Sigmoid colon (tissue), 6 donors: ENCODE measurements at regions not wholly inside any gene's neighbourhood (a gene's known extent, or its start where the extent isn't known, plus 50 kb on each side); places are given as distances from the start of the nearest gene placed in this dataset.

Experiments used
- DNase-seq: peaks from one replicate; pipeline ENCODE4 v3.0.0-alpha.2; 2019
- H3K27ac ChIP-seq, 4 donors: fragments of 200-600 bp; sonication (generic); one replicate each; pipeline ENCODE4 v1.5.1; 2016 to 2019; ENCODE audit warnings: mild to moderate bottlenecking in 1 of 4
- H3K27me3 ChIP-seq, 3 donors: fragments of 200-600 bp; sonication (generic); one replicate each; pipeline ENCODE4 v1.5.1; 2019; ENCODE audit warnings: mild to moderate bottlenecking in 1 of 3
- H3K36me3 ChIP-seq, 4 donors: fragments of 200-600 bp; sonication (generic); one replicate each; pipeline ENCODE4 v1.5.1; 2016 to 2019
- H3K4me1 ChIP-seq, 4 donors: fragments of 200-600 bp; sonication (generic); one replicate each; pipeline ENCODE4 v1.5.1; 2017 to 2019
- H3K4me3 ChIP-seq, 4 donors: fragments of 200-600 bp; sonication (generic); one replicate each; pipeline ENCODE4 v1.5.1; 2017 to 2019; ENCODE audit warnings: mild to moderate bottlenecking in 2 of 4, moderate library complexity in 1 of 4
- H3K9me3 ChIP-seq, 4 donors: fragments of 200-600 bp in 3 of 4; sonication (generic) in 3 of 4; one replicate each; pipeline versions ENCODE4 v1.5.1 to v1.6.1; 2013 to 2019
- EP300 ChIP-seq, 4 donors: sonication (generic); formaldehyde crosslinking; IDR thresholded peaks; one replicate each; pipeline ENCODE4 v1.6.1; 2017; ENCODE audit warnings: antibody characterized with exemption in 4 of 4
- POLR2A ChIP-seq, 2 donors: fragments of 450-650 bp; IDR thresholded peaks; one replicate each; pipeline ENCODE4 v1.6.1; 2016; ENCODE audit warnings: antibody characterized with exemption in 2 of 2, mild to moderate bottlenecking in 2 of 2, moderate library complexity in 2 of 2
- POLR2AphosphoS5 ChIP-seq, 4 donors: sonication (generic); formaldehyde crosslinking; IDR thresholded peaks; one replicate each; pipeline ENCODE4 v1.6.1; 2017; ENCODE audit warnings: antibody characterized with exemption in 4 of 4
- WGBS, 2 donors: extraction: QIAGEN DNeasy Blood & Tissue Kit; methylation state at CpG; one replicate each; pipeline ENCODE4 v1.1.7; 2013; 5-methylcytosine and 5-hydroxymethylcytosine counted together
- intact Hi-C: fragments of 100-400 bp; cut with DNase I; formaldehyde crosslinking; loops from one replicate; pipeline ENCODE4 v1.15.1; 2023
- TF ChIP-seq, protein P1 (sequence below), 4 experiments: fragments of 450-650 bp in 3 of 4; fragments of 200-600 bp in 1 of 4; IDR thresholded peaks; one replicate each; pipeline ENCODE4 v1.5.1; 2016 to 2019; ENCODE audit warnings: antibody characterized with exemption in 4 of 4, mild to moderate bottlenecking in 3 of 4, moderate library complexity in 2 of 4
- donor health status: healthy with polysubstance abuse.
- donor health status: healthy.

DNA sequence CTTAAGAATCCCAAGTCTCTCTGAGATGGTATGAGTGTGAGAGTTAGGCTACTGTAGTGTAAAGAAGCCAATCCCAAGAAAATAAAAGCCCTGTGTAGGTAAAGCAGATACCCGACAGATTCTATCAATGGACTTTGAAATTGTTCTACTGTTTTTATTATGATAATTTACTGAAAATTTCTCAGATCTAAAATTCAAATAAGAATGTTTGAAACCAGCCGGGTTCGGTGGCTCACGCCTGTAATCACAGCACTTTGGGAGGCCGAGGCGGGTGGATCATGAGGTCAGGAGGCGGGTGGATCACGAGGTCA is 208.3 kb upstream of the SPRED2 start:
- 58 to 84% methylated on average over 8 of the region's 8 CpGs for WGBS, 2 donors
- intact Hi-C loops, result loop anchor here (1.0 kb wide), 1 partner anchor 789 kb away; no protein-coding TSS in a partner anchor
- no peak for DNase-seq
- TF ChIP-seq POLR2A (IDR thresholded peaks at IDR 0.05) (no peak), POLR2AphosphoS5 (IDR thresholded peaks at IDR 0.05) (no peak), EP300 (IDR thresholded peaks at IDR 0.05) (no peak)
- TF ChIP-seq, protein P1, sequence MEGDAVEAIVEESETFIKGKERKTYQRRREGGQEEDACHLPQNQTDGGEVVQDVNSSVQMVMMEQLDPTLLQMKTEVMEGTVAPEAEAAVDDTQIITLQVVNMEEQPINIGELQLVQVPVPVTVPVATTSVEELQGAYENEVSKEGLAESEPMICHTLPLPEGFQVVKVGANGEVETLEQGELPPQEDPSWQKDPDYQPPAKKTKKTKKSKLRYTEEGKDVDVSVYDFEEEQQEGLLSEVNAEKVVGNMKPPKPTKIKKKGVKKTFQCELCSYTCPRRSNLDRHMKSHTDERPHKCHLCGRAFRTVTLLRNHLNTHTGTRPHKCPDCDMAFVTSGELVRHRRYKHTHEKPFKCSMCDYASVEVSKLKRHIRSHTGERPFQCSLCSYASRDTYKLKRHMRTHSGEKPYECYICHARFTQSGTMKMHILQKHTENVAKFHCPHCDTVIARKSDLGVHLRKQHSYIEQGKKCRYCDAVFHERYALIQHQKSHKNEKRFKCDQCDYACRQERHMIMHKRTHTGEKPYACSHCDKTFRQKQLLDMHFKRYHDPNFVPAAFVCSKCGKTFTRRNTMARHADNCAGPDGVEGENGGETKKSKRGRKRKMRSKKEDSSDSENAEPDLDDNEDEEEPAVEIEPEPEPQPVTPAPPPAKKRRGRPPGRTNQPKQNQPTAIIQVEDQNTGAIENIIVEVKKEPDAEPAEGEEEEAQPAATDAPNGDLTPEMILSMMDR (IDR thresholded peaks at IDR 0.05), result no peak
- H3K27me3 ChIP-seq, result no peaks in the 10 kb centered on the region
- H3K36me3 ChIP-seq, result no peaks in the 10 kb centered on the region
- no peak overlapping the region for H3K4me3 ChIP-seq
- peaks cover 0 to 43% (median 30%) of the 10 kb centered on the region in 4 donors for H3K4me1 ChIP-seq
- H3K27ac ChIP-seq, result peak overlapping the region in 1 of 4 donors; percentile 79
- H3K9me3 ChIP-seq, result no peaks in the 10 kb centered on the region

DNA sequence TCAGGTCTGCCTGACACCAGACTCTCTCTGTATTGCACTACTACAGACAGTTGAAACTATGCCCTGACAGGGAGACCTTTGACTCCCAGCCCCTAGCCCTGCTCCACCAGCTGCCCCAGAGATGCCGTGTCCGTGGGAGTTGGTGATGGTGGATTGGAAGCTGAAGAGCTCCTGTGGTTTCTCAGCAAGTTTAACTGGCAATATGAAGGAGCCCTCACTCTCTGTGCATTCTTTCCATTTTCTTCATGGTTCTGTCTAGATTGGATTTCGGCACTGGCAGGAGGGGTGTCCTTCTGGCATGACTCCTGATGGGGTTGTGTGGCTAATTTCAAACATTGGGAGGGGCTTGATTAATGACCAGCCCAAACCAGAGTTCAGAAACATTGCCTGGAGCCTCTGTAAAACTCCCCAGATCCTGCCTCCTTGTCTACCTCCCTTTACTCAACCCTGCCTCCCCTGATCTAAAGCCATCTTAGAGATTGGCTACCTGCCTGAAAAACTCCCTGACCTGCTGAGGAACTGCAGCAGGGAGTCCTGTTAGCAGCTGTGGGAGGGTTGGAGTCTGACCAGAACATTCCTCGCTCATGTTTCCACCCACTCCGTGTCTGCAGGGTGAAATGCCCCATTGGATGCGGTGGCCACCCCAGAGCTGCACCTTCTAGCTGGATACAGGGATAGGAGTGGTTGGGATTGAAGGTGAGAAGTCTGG is 206.9 kb upstream of the SPRED2 start:
- peak; percentile 67 for DNase-seq
- no peaks in the 10 kb centered on the region for H3K9me3 ChIP-seq
- TF ChIP-seq POLR2AphosphoS5 (IDR thresholded peaks at IDR 0.05), result peak in 1 of 4 donors; percentile 42
- no peak for TF ChIP-seq EP300 (IDR thresholded peaks at IDR 0.05)
- 61 to 77% methylated on average over 6 of the region's 6 CpGs for WGBS, 2 donors
- peaks cover 0 to 43% (median 30%) of the 10 kb centered on the region in 4 donors for H3K4me1 ChIP-seq
- H3K27ac ChIP-seq, result peak overlapping the region in 3 of 4 donors; percentile 48 to 79 (median 72)
- no peaks in the 10 kb centered on the region for H3K36me3 ChIP-seq
- H3K27me3 ChIP-seq, result no peaks in the 10 kb centered on the region
- intact Hi-C loops, result loop anchor here (10.0 kb wide), 1 partner anchor 935 kb away; no protein-coding TSS in a partner anchor
- H3K4me3 ChIP-seq, result no peak overlapping the region

DNA sequence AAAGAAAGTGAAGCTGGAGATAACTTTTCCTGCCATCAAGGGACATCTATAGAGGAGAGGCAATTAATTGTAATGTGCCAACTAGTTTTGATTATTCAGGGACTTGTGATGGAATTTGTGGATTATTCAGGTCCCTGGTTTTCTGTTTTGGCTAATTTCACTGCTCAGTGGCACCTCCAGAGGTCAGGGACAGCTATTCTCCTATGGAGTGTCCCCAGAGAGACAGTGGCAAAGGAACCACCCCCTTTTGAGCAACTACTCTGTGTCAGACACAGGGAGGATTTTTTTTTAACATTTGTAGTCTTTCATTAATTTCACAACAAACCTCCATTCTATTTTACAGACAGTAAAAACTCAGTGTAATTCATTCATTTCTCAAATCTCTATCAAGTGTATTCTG is 206.0 kb upstream of the SPRED2 start:
- Histone ChIP-seq H3K27me3 (no peaks in the 10 kb centered on the region), H3K27ac (peak overlapping the region in 2 of 4 donors; percentile 72 to 79), H3K4me3 (no peak overlapping the region), H3K9me3 (no peaks in the 10 kb centered on the region), H3K4me1 (peaks cover 0 to 43% (median 30%) of the 10 kb centered on the region in 4 donors), H3K36me3 (no peaks in the 10 kb centered on the region)
- intact Hi-C loops, result loop anchor here (10.0 kb wide), 1 partner anchor 936 kb away; no protein-coding TSS in a partner anchor
- DNase-seq, result no peak
- TF ChIP-seq, protein P1 (IDR thresholded peaks at IDR 0.05), result peak in 1 of 4 experiments; percentile 9
- no peak for TF ChIP-seq POLR2A (IDR thresholded peaks at IDR 0.05)
- no peak for TF ChIP-seq EP300 (IDR thresholded peaks at IDR 0.05)

GRCh38 chr2:65636813-65637483 is 204.5 kb upstream of the SPRED2 start:
- Histone ChIP-seq H3K27me3 (no peaks in the 10 kb centered on the region), H3K9me3 (no peaks in the 10 kb centered on the region), H3K4me1 (peaks cover 0 to 43% (median 30%) of the 10 kb centered on the region in 4 donors), H3K4me3 (no peak overlapping the region), H3K27ac (peak overlapping the region in 2 of 4 donors; percentile 23 to 79), H3K36me3 (no peaks in the 10 kb centered on the region)
- no peak for DNase-seq
- TF ChIP-seq EP300 (IDR thresholded peaks at IDR 0.05) (no peak), POLR2AphosphoS5 (IDR thresholded peaks at IDR 0.05) (no peak), POLR2A (IDR thresholded peaks at IDR 0.05) (no peak)
- TF ChIP-seq, protein P1 (IDR thresholded peaks at IDR 0.05), result no peak
- intact Hi-C loops, result loop anchor here (10.0 kb wide), 1 partner anchor 938 kb away; no protein-coding TSS in a partner anchor
- WGBS, 2 donors, result 41 to 71% methylated on average over 7 of the region's 7 CpGs

DNA sequence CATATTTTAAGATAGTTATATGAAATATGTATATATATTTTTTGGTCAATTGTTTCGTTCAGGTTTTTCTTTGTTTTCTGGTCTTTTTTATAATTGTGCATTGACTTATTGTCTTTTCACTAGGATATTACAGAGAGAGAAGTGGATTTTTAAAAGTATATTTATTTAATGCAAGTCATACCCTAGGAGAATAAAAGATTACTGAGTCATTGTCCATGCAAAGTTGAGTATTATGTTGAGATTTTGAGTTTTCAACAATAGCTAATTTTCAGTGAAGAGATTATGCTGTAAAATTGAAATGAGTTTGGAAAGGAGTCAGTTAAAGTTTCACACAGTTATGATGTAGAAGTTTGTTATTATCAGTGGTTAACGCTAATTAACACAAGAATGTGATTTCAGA is 203.6 kb upstream of the SPRED2 start:
- TF ChIP-seq POLR2AphosphoS5 (IDR thresholded peaks at IDR 0.05) (no peak), POLR2A (IDR thresholded peaks at IDR 0.05) (no peak), EP300 (IDR thresholded peaks at IDR 0.05) (no peak)
- TF ChIP-seq, protein P1 (IDR thresholded peaks at IDR 0.05), result no peak
- no peak overlapping the region for H3K4me3 ChIP-seq
- DNase-seq, result no peak
- intact Hi-C loops, result loop anchor here (10.0 kb wide), 1 partner anchor 939 kb away; no protein-coding TSS in a partner anchor
- H3K36me3 ChIP-seq, result no peaks in the 10 kb centered on the region
- 59 to 85% methylated on average over 2 of the region's 2 CpGs for WGBS, 2 donors
- H3K27ac ChIP-seq, result peak overlapping the region in 1 of 4 donors; percentile 79
- no peaks in the 10 kb centered on the region for H3K27me3 ChIP-seq
- H3K4me1 ChIP-seq, result peaks cover 0 to 43% (median 32%) of the 10 kb centered on the region in 4 donors
- H3K9me3 ChIP-seq, result no peaks in the 10 kb centered on the region
